Transverse colon (tissue), 4 donors: ENCODE measurements at regions not wholly inside any gene's neighbourhood (a gene's known extent, or its start where the extent isn't known, plus 50 kb on each side); places are given as distances from the start of the nearest gene placed in this dataset.

Source experiments
- EP300 ChIP-seq: sonication (generic); formaldehyde crosslinking; IDR thresholded peaks from one replicate; pipeline ENCODE4 v1.6.1; 2017; ENCODE audit warnings: antibody characterized with exemption, low read depth
- POLR2A ChIP-seq: fragments of 450-650 bp; IDR thresholded peaks from one replicate; pipeline ENCODE4 v1.6.1; 2016; ENCODE audit warnings: antibody characterized with exemption, mild to moderate bottlenecking, moderate library complexity
- POLR2AphosphoS5 ChIP-seq, 3 donors: sonication (generic); formaldehyde crosslinking; IDR thresholded peaks; one replicate each; pipeline ENCODE4 v1.6.1; 2016; ENCODE audit warnings: antibody characterized with exemption in 3 of 3
- TF ChIP-seq, protein P1 (sequence below), 5 experiments: fragments of 200-600 bp in 3 of 5; fragments of 450-650 bp in 2 of 5; sonication (generic) in 3 of 5; IDR thresholded peaks; 1 replicate in 2 of 5; 2 replicates in 3 of 5; pipeline ENCODE4 v1.5.1; 2016 to 2017; ENCODE audit warnings: antibody characterized with exemption in 5 of 5, inconsistent platforms in 3 of 5, mild to moderate bottlenecking in 2 of 5, moderate library complexity in 1 of 5

DNA sequence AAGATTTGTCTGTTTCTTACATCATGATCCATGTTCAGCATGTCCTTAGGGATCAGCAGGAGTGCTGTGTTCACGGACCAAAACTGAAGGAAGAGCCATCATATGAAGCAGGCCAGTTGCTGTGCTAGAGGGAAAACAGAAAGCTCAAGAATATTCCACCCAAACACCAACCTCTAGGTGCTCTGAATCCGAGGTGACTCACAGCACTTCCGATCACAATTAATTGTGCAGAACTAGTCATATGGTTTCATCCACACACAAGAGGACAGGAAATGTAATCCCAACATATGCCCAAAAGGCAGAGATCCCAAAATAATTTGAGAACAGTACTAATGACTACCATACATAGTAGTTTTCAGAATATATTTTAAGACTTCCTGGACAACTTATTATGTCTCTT, 257.9 kb upstream of the KCNH8 start:
- TF ChIP-seq, protein P1, sequence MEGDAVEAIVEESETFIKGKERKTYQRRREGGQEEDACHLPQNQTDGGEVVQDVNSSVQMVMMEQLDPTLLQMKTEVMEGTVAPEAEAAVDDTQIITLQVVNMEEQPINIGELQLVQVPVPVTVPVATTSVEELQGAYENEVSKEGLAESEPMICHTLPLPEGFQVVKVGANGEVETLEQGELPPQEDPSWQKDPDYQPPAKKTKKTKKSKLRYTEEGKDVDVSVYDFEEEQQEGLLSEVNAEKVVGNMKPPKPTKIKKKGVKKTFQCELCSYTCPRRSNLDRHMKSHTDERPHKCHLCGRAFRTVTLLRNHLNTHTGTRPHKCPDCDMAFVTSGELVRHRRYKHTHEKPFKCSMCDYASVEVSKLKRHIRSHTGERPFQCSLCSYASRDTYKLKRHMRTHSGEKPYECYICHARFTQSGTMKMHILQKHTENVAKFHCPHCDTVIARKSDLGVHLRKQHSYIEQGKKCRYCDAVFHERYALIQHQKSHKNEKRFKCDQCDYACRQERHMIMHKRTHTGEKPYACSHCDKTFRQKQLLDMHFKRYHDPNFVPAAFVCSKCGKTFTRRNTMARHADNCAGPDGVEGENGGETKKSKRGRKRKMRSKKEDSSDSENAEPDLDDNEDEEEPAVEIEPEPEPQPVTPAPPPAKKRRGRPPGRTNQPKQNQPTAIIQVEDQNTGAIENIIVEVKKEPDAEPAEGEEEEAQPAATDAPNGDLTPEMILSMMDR (IDR thresholded peaks at IDR 0.05) = no peak
- TF ChIP-seq POLR2AphosphoS5 (IDR thresholded peaks at IDR 0.05) = no peak
- TF ChIP-seq EP300 = no peak
- TF ChIP-seq POLR2A = no peak
